Islet precursor cell (in vitro differentiated cells): ENCODE measurements at regions not wholly inside any gene's neighbourhood (a gene's known extent, or its start where the extent isn't known, plus 50 kb on each side); places are given as distances from the start of the nearest gene placed in this dataset.
"Not testable (repeated sequence)": the region's sequence is repeated elsewhere in the genome, so short reads cannot be mapped to it uniquely, and the experiment has no call there.

ENCODE experiments used
- DNase-seq: peaks from one replicate; pipeline ENCODE4 v3.0.0-alpha.2; 2018

- no peak for DNase-seq
These were observed 395.4 kb downstream of the ZNF804A start for GRCh38 chr2:184993746-184994145.

GRCh38 chr2:185006481-185006880, 408.2 kb downstream of the ZNF804A start:
- DNase-seq = no peak

GRCh38 chr2:185012643-185013042, 414.3 kb downstream of the ZNF804A start:
- no peak for DNase-seq

GRCh38 chr2:185014076-185014475, 415.7 kb downstream of the ZNF804A start:
- DNase-seq = no peak

GRCh38 chr2:185025891-185026290, 427.6 kb downstream of the ZNF804A start:
- DNase-seq = not testable (repeated sequence)

- no peak for DNase-seq
These were observed 437.6 kb downstream of the ZNF804A start for GRCh38 chr2:185035906-185036305.

- DNase-seq = no peak
These were observed 446.1 kb downstream of the ZNF804A start for GRCh38 chr2:185044323-185044874.

- DNase-seq = no peak
These were observed 452.5 kb downstream of the ZNF804A start for GRCh38 chr2:185050804-185051203.

- no peak for DNase-seq
These were observed 465.4 kb downstream of the ZNF804A start for GRCh38 chr2:185063761-185064160.

GRCh38 chr2:185066128-185066527, 467.8 kb downstream of the ZNF804A start:
- DNase-seq = no peak

GRCh38 chr2:185069107-185069506, 470.8 kb downstream of the ZNF804A start:
- no peak for DNase-seq

- DNase-seq = no peak
These were observed 475.8 kb downstream of the ZNF804A start for GRCh38 chr2:185074156-185074555.

- no peak for DNase-seq
These were observed 484.4 kb downstream of the ZNF804A start for GRCh38 chr2:185082749-185083148.

GRCh38 chr2:185108588-185108987, 510.3 kb downstream of the ZNF804A start:
- DNase-seq = no peak

GRCh38 chr2:185127412-185127811, 529.1 kb downstream of the ZNF804A start:
- DNase-seq = no peak

- no peak for DNase-seq
These were observed 530.0 kb downstream of the ZNF804A start for GRCh38 chr2:185128346-185128745.

- DNase-seq = no peak
These were observed 530.7 kb downstream of the ZNF804A start for GRCh38 chr2:185128996-185129395.

- no peak for DNase-seq
These were observed 532.4 kb downstream of the ZNF804A start for GRCh38 chr2:185130685-185131084.

- DNase-seq = no peak
These were observed 534.2 kb downstream of the ZNF804A start for GRCh38 chr2:185132501-185133041.

- no peak for DNase-seq
These were observed 539.4 kb downstream of the ZNF804A start for GRCh38 chr2:185137700-185138099.

- no peak for DNase-seq
These were observed 544.3 kb downstream of the ZNF804A start for GRCh38 chr2:185142677-185143076.

GRCh38 chr2:185144159-185144919, 546.0 kb downstream of the ZNF804A start:
- no peak for DNase-seq

- DNase-seq = no peak
These were observed 547.2 kb downstream of the ZNF804A start for GRCh38 chr2:185145316-185146121.

GRCh38 chr2:185147361-185147760, 549.0 kb downstream of the ZNF804A start:
- DNase-seq = no peak
